GM23338 (cell line): ENCODE measurements at regions not wholly inside any gene's neighbourhood (a gene's known extent, or its start where the extent isn't known, plus 50 kb on each side); places are given as distances from the start of the nearest gene placed in this dataset.

Experiments used
- CREB1 ChIP-seq: fragments of 250-450 bp; sonication (Bioruptor Pico); IDR thresholded peaks from 2 replicates; pipeline ENCODE4 v1.5.0; 2020; ENCODE audit warnings: low read depth, mild to moderate bottlenecking, moderate library complexity
- CTCF ChIP-seq, 2 experiments: fragments of 200-600 bp in 1 of 2; sonication (generic) in 1 of 2; conservative IDR thresholded peaks; 2 replicates each; pipeline versions ENCODE4 v1.5.1 to v1.6.1; 2016 to 2017; ENCODE audit warnings: antibody characterized with exemption in 2 of 2, low read depth in 2 of 2, mild to moderate bottlenecking in 2 of 2, moderate library complexity in 1 of 2
- ETS1 ChIP-seq: IDR thresholded peaks from 2 replicates; pipeline ENCODE4 v1.6.1; 2016; ENCODE audit warnings: antibody characterized with exemption
- EZH2 ChIP-seq: fragments of 200-600 bp; sonication (generic); IDR thresholded peaks from one replicate; pipeline ENCODE4 v1.8.0; 2017; ENCODE audit warnings: antibody characterized with exemption, mild to moderate bottlenecking, low read depth; ENCODE audit not compliant: unreplicated experiment
- EZH2phosphoT487 ChIP-seq: fragments of 200-600 bp; sonication (generic); IDR thresholded peaks from one replicate; pipeline ENCODE4 v1.8.1; 2018; ENCODE audit warnings: antibody characterized with exemption; ENCODE audit not compliant: unreplicated experiment
- JUNB ChIP-seq: IDR thresholded peaks from one replicate; pipeline ENCODE4 v1.6.1; 2016; ENCODE audit warnings: antibody characterized with exemption; ENCODE audit not compliant: unreplicated experiment
- NANOG ChIP-seq: IDR thresholded peaks from 2 replicates; pipeline ENCODE4 v1.6.1; 2016; ENCODE audit warnings: antibody characterized with exemption, borderline replicate concordance
- POLR2AphosphoS5 ChIP-seq: IDR thresholded peaks from 2 replicates; pipeline ENCODE4 v1.6.1; 2016; ENCODE audit warnings: antibody characterized with exemption, low read depth
- REST ChIP-seq: IDR thresholded peaks from one replicate; pipeline ENCODE4 v1.6.1; 2018; ENCODE audit warnings: antibody characterized with exemption; ENCODE audit not compliant: unreplicated experiment
- ZNF114 ChIP-seq: fragments of 250-450 bp; sonication (Bioruptor Pico); IDR thresholded peaks from 2 replicates; pipeline ENCODE4 v1.5.0; 2020; ENCODE audit warnings: mild to moderate bottlenecking, moderate library complexity
- ZNF331 ChIP-seq: fragments of 250-450 bp; sonication (Bioruptor Pico); IDR thresholded peaks from 2 replicates; pipeline ENCODE4 v1.5.0; 2020; ENCODE audit warnings: low read depth, mild to moderate bottlenecking, moderate library complexity

GRCh38 chr14:100391173-100391572, 68.0 kb downstream of the SLC25A47 start:
- TF ChIP-seq CTCF (conservative IDR thresholded peaks at IDR 0.05; ENCODE audit: low read depth in 2 of 2) (no peak), EZH2 (no peak), CREB1 (no peak), POLR2AphosphoS5 (no peak), ZNF114 (CRISPR knock-in tag) (no peak), REST (no peak), ZNF331 (CRISPR knock-in tag) (no peak), EZH2phosphoT487 (no peak), ETS1 (no peak), NANOG (no peak), JUNB (no peak)
